RCC 7860 (cell line): ENCODE measurements at regions not wholly inside any gene's neighbourhood (a gene's known extent, or its start where the extent isn't known, plus 50 kb on each side); places are given as distances from the start of the nearest gene placed in this dataset.

ENCODE experiments used
- DNase-seq: peaks from one replicate; pipeline ENCODE4 v3.0.0-alpha.2; 2015; ENCODE audit warnings: low spot score
- FAIRE-seq: peaks from 2 replicates; lab custom pipeline; 2012; peaks lifted over from hg19 to GRCh38; lab: Jason Lieb, UNC

DNA sequence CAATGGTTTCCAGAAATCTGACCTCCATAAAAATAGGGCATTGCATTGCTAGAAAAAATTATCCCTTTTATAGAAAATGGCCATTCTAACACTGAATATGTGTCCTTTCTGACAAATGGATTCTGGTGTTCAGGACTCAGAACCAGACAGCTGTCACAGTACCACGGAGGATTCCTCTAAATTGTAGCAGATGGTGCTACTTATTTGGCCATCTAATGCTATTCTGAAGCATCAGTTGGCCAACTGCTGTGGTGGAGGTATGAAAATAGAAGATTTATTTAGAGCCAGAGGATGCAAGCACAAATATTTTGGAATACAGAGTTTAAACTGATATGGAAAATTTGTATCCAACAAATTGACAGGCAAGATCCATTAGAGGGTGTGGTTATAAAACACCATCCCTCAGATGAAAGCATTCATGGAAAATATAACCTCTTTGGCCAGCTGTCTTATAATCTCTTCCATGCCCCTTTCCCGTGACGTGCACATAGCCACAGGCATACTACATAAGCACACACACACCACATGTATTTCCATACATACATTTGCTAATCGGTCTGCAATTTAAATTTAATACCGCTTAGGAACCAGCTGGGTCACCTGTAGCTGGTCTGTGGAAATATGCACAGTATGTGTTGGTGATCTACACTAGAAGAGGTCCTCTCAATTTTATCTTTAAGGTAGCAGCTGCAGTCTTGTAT is 302.7 kb upstream of the KCNMB2 start:
- FAIRE-seq (no peak), DNase-seq (no peak)

DNA sequence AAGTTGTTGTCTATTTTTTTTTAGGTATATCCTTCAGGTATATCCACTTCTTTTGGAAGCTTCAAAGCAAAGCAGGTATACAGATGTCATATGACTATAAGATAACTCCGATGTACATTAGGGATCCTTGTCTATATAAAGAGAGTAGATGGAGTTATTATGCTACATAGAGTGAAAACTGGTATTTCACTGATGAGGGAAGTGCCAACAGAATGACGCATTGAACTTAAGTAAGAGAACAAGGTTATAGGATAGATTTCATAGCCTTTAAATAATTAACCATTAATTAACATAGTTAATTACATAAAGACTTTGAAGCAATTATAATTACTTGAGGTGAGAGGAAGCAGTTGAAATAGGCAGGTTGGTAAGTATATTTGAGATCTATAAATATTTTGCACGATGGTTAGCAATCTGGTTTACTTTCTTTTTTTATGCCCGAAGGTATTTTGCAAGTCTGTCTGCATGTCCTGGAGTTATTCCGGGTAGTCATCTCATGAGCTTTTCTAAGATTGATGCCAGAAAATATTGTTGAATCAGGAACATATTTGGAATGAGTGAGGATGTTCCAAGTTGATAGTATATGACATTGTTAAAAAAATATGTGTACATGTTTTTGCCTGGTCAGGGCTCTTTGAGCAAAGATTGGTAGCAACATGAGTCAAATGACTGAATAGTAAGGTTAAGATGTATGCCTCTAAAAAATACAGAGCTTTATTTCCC is 299.5 kb upstream of the KCNMB2 start:
- FAIRE-seq (no peak), DNase-seq (no peak)

DNA sequence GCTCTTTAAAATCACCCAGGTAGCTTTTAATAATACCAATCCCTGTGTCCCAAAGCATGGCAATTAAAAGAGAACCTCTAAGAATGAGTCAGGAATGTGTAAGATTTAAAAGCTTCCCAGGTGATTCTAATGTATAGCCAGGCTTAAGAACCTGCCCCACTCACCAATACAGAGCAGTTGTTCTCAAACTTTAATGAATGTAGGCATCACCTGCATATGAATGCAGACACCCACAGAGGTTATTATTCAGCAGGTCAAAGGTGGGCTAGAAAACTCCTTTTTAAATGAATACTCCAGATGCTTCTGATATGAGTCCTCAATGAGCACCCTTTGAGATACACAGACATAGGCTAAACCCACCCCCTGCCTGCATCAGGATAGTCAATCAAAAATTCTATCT is 298.1 kb upstream of the KCNMB2 start:
- FAIRE-seq (no peak), DNase-seq (no peak)

DNA sequence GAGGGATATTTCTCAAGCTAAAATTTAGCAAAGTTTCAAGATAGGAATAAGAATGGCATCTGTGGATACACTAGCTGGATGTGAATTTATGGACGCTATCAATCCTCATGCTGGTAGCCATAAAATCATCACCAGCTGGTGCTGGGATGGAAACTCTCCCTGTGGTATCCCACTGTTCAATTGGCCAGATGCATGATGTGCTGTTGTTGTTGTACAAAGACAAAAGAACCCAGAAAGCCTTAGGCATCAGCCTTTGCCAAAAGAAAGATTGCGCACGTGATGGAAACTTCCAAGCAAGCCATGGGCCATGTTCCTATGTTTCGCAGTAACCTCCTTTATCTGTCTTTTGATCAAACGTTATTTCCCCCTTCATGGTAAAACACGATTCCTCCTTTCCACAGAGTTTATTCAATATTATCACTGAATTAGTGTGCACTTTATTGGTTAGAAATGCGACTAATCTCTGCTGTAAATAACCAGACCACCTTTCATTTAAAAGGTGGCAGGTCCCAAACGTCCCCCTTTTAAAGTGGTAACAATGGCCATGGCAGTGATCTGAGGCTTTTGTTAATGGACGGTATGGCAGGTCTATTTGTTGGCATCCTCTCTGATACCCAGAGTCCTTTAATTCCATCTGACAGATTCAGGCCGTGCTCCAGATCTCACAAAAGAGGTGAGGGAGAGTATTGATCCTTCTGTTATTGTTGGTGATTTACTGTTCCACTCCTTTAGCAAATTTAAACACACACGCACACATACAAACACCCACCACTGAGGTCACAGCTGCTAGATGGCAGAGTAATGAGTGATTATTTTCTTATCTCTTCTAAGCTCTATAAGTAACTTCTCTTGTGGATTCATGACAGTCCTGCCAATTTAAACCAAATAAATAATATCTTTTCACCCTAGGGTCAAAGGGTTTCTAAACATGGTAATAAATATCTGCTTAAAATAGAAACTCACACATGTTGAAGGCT is 291.2 kb upstream of the KCNMB2 start:
- FAIRE-seq (no peak), DNase-seq (no peak)

DNA sequence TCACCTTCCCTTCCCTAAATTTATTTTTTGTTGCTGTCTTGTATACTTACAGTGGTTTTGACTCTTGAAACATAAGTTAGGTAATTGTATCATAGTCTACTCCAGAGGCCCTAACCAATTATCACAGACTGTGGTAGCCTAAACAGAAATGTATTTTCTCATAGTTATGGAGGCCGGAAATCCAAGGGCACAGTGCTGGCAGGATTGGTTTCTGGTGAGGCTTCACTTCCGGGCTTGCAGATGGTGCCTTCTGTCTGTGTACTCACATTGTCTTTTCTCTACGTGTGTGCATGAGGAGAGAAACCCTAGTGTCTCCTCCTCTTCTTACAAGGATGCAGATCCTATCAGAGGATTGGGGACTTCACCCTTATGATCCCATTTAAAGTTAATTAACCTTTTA is 290.2 kb upstream of the KCNMB2 start:
- FAIRE-seq (no peak), DNase-seq (no peak)

DNA sequence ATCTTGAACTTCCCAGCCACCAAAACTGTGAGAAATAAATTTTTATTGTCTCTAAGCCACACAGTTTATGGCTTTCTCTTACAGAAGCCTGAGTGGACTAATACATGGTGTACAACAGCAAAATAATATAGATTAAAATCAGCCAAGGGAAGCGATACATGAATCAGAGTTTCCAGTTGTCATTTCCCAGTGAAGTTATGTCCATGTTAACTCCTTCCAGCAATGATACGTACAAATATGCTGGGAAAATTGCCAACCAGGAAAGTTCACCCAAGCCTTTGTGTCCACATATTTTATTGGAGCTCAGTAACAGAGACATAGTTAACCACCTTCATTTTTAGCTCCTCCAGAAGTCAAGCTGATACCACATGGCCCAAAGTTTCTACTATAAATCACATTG is 280.9 kb upstream of the KCNMB2 start:
- DNase-seq (no peak), FAIRE-seq (no peak)

DNA sequence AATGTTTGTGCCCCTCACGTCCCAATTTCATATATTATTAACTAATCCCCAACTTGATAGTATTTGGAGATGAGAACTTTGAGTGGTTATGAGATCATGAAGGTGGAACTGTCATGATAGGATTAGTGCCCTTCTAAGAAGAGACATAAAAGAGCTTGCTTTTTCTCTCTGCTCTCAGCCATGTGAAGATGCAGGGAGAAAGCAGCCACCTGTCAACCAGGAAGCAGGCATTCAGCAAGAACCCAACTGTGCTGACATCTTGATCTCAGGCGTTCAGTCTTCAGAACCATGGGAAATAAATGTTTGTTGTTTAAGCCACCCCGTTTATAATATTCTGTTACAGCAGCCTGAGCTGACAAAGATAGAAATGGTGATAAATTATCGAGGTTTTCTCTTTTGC is 278.7 kb upstream of the KCNMB2 start:
- no peak for FAIRE-seq
- no peak for DNase-seq

DNA sequence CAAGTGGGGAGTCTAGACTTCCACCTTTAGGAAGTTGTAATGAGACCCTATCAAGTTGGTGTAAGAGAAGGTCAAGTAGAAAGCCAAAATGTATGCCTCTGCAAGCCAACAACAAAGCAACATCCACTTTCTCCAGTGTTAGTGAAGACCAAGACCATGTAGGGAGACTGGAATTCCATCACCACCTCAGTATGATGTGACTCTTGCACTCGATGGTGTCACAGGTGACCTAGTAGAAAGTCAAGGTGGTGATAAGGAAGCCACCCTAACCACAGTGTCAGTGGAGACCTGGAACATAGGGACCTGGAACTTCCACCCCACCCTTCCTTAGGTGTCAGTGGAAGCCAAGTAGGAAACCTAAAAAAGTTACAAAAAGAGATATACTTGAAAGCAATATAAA is 278.1 kb upstream of the KCNMB2 start:
- FAIRE-seq, result no peak

DNA sequence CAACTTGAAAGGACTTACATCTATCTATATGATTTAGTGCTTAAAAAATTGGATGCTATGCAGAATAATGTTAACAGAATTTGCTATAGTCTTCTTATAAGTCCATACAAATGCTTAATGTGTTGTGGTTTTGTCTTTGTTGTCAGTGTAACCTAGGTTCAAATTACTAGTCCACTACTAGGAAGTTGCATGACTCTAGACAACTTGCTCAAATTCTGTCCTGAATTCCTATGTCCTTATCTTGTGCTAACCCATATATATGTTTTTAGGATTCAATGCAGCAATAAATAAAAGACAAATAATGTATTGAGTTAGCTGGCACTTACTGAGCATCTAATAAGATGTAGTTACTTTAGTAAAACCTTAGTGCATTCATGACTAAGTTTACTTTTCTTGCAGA is 276.5 kb upstream of the KCNMB2 start:
- FAIRE-seq (no peak), DNase-seq (no peak)

More for the DNA sequence above, 278.1 kb upstream of the KCNMB2 start:
- no peak for DNase-seq

DNA sequence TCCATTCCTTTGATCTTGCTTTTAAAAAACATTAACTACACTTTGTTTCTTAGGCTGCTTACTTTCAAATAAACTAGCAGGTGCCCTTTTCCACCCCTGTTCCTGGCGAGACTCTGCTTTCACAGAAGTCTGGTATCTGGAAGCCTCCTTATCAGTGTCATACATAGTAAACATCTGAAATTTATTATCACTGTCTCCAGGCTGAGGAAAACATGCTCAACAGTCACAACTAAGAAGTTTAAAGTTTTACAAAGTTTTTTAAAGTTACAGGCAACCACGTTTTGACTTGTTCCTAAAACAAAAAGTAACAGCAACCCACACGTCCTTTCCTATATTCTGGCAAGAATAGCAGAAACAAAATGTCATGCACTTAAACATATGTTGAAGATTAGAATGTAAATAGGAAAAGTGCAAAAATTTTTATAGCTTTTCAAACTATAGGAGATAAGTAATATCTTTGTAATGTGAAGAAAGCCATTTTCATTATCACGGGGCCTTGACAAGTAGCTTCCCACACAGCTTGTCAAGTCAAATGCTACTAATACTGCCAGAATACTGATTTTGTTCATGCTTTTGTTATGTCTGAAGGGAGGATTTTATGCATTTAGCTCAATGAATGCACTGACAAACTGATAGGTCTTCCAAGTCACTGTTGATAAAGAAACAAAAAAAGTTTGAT is 275.2 kb upstream of the KCNMB2 start:
- DNase-seq (no peak), FAIRE-seq (no peak)

DNA sequence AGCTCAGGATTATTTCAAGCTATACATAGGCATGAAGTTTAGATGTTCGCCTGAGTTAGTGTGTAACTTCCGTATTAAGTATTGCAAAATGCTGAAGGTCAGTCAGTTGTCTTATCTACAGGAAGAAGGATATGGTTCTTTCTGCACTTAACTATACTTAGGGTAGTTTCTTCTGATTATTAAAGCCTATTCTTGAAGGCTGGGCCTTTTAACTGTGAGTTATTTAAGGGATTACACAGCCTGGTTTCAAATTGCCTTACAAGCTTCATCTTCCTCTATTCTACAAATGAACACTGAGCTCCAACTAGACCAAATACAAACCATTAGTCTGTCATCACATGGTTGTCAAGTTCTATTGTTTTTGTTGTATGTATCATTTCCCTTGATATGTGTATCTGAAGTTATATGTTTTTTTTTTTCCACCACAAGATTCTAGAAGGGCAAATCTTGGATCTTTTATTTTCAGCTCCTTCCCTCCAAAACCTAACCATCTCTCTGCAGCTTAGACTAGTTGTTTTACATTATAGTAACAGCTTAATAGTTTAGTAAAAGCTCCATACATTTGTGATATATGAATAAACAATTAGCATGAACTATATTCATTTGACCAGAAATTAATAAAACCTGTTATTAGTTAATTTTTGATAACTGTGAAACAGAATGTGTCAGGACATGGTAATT is 272.9 kb upstream of the KCNMB2 start:
- FAIRE-seq, result no peak
- no peak for DNase-seq

DNA sequence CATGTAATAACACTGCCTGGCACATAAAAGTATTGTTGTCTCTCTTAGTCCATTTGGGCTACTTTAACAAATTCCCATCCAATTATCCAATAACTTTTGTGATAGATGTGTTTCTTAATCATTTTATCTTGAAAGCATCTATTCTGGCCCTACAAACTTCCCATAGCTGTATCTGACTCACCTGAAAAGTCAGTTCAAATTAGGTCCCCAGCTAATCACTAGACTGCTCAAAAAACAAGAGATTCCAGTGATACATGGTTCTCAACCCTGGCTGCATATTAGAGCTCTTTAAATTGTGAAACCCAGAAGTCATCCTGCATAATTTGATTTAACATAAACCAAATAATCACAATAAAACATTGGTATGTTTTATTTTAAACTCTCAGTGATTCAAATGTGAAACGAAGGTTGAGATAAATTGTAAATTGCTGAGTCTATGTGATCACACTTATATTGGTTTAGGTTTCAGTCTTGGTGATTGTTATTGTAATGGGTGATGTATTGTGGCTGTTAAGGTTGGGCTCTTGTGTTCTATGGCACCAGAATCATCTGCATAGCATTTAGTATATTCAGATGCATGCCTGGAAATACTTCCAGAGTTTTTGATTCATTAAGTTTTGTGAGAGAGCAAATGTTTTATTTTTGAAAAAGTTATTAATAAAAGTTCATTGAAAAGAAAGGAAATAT is 268.9 kb upstream of the KCNMB2 start:
- FAIRE-seq (no peak), DNase-seq (no peak)

DNA sequence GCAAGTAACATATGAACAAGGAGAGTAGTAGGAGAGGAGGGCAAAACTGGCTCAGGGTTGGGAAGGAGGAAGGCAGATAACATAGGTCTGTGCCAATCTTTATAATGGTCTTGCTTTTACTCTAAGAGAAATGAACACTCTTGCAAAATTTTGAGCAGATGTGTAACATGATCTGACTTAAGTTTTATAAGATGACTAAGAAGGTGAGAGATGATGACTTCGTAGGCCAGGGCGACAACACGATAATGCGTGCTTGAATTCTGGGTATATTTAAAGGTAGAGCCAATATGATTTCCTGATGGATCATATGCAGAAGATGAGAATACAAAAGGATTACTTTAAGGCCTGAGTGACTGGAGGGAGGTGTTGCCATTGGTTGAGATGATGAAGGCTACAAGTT is 265.4 kb upstream of the KCNMB2 start:
- FAIRE-seq (no peak), DNase-seq (no peak)

DNA sequence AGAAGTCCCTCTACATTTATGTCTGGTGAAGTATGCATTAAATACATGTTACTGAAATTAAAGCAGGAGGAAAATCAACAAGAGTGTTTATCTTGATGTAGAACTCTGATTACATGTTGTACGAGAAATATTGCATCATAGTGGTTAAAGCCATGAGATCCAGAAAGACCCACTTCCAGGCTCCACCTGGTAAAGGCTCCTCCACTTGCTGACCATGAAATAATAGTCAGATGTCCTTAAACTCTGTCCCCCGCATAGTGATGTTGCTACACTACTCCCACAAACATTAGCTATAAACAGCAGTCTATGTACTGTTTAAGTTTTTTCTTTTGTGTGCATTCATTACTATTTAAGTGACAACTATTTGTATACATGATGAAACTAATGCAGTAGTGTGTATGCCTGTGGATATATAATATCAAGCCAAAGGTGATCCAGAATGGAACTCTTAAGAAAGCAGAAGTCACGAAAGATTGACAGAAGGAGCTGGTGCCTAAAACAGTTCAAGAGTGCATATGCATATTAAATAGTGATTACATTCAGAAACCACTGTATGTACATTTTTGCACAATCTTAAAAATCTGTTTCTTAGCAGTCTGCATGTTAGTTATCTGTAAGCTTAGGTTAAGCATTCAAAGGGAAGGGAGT is 264.4 kb upstream of the KCNMB2 start:
- no peak for FAIRE-seq
- DNase-seq, result no peak

DNA sequence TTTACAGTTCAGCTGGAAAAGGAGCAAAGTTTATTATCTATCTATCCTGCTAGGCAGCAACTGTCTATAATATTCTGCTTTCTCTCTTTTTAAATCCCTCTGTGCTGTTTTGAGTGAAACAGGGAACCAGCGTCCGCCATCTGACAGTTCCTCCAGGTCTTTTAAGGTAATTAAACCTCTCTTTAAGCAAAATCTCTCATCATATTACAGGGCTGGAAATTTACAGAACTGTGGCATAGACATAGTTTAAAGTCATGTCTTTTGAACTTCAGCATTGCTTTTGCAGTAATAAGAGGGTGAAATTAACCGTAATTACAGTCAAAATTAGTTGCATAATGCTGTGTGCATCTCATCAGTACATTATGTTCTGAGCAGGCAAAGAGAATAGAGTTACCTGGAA is 263.4 kb upstream of the KCNMB2 start:
- FAIRE-seq (no peak), DNase-seq (no peak)

DNA sequence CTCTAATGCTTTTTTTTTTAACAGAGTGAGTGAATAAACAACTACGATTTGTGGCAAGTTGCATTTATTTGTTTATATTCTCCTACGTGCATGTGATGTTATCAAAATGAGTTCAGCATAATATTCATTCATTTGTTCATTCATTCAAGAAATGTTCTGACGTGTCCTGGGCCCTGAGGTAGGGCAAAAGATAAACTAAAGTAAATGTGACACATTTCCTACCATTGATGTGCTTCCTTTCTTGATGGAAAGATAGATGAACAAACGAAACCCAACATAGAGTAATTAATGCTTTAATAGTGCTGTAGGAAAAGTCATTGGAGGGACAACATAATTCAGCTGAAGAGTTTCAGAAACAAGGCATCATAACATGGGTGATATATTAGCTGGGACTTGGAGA is 261.5 kb upstream of the KCNMB2 start:
- no peak for DNase-seq
- no peak for FAIRE-seq

DNA sequence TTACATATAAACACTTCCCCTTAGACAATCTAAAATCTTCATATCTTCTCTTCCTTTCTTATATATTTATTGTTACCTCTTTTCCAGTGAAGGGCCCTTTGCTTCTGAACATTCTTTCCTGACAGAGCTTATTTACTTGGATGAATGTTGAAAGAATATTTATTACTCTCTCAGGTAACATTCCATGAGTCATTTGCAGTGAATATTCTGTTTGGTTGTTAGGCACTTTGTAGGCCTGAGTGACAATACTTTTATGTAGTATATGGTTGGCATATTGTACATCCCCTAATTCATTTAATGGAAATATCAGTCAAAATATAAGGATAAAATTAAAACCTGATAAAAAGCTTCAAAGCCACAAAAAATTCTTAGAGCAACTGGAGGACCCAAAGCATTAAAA is 260.9 kb upstream of the KCNMB2 start:
- DNase-seq, result no peak
- no peak for FAIRE-seq

DNA sequence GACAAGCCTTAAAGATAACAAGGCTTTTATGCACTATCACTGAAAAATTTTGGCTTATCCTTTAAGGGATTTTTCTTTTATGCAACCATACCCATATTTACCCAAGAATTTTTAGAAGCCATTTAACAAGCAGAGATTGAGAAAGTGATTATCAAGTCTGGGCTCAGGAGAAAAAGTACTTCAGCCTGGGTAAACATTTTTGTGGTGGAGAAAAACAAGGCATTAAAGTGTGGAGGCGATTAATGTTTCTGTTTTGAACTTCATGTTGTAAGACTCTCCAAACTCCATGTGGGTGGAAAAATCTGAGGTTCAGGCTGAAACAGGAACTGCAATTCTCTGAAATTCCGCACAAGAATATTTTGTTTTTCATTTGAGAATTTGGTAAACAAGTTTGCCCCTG is 260.4 kb upstream of the KCNMB2 start:
- no peak for FAIRE-seq

DNA sequence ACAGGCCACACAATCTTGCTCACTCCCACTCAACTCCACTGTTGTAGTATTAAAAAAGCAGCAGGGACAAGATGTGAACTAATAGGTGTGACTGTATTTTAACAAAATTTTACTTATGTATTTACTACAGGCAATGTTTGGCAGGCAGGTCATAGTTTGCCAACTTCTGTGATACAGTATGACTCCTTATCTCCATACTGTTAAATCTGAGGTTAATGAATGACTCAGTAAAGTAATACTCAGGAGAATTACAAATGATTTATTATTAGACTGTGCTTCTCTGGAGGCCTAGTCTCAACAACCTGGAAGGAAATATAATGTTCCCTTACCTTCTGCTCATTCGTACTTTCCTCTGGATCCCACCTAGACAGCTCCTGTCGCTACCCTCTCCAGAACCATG is 258.6 kb upstream of the KCNMB2 start:
- DNase-seq, result peak; percentile 24
- FAIRE-seq, result peak; percentile 60

More for the DNA sequence above, 260.4 kb upstream of the KCNMB2 start:
- no peak for DNase-seq
